Limb (tissue), 2 donors: ENCODE measurements at regions not wholly inside any gene's neighbourhood (a gene's known extent, or its start where the extent isn't known, plus 50 kb on each side); places are given as distances from the start of the nearest gene placed in this dataset.

Experiments used
- DNase-seq, 2 donors: peaks; one replicate each; pipeline ENCODE4 v3.0.0-alpha.2; 2016; ENCODE audit errors: extremely low spot score in 2 of 2

DNA sequence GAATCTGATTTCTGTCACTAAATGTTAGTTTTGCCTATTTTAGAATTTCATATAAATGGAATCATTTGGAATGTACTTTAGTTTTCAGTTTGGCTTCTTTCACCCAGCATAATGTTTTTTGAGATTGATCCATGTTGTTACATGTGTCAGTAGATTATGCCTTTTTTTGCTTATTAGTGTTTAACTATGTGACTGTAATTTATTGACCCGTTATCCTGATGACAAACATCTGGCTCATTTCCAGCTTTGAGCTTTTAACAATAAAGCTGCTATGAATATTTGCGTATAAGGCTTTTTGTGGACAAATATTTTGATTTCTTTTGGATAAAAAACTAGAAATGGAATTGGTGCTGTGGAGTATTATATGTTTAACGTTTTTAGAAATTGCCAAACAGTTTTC is 254.5 kb upstream of the CFAP20DC start:
- DNase-seq, result no peak

- no peak for DNase-seq
These were observed 253.6 kb upstream of the CFAP20DC start for GRCh38 chr3:59303452-59303851.

- no peak for DNase-seq
These were observed 252.6 kb upstream of the CFAP20DC start for GRCh38 chr3:59302442-59302841.

- no peak for DNase-seq
These were observed 250.9 kb upstream of the CFAP20DC start for GRCh38 chr3:59300733-59301132.

DNA sequence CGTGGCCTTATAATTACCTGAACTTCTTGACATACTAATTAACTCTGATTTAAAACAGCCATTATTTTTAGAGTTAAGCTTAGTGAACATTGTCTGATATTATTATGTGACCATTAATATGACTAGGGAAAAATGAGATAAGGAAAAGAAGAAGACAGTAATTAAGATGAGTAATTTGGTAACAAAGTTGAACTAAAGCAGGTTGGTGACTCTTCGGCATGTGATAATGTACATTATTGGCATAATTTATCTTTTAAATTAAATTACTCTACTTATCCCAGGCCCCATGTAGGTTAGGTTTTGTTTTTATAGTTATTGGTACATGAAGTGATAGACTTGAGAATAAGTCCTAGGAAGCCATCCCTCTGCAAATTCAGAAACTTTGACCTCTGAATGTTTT is 249.7 kb upstream of the CFAP20DC start:
- no peak for DNase-seq

- DNase-seq, result no peak
These were observed 240.5 kb upstream of the CFAP20DC start for GRCh38 chr3:59290358-59290757.

- DNase-seq, result no peak
These were observed 240.0 kb upstream of the CFAP20DC start for GRCh38 chr3:59289831-59290230.

DNA sequence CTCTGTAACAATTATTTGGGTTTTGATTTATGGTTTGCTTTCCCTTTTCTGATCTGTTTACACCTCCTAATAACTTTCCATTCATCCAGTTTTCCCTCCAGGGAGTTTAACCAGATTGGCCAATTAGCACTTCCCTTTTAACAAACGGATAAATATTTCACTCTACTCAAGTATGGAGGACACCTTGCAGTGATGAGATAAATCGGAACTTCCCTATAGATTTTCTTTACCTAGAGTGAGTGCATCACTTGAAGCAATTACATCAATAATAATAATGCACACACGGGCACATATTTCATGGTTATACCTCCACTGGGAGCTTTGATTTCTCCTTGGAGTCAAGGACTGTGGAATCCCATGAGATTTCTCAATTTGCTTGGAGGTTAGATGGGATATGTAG is 239.1 kb upstream of the CFAP20DC start:
- DNase-seq, result no peak

- no peak for DNase-seq
These were observed 237.1 kb upstream of the CFAP20DC start for GRCh38 chr3:59286791-59287531.

GRCh38 chr3:59285560-59285959 is 235.7 kb upstream of the CFAP20DC start:
- DNase-seq, result peak in 1 of 2 donors; percentile 10

GRCh38 chr3:59284926-59285325 is 235.1 kb upstream of the CFAP20DC start:
- DNase-seq, result no peak

DNA sequence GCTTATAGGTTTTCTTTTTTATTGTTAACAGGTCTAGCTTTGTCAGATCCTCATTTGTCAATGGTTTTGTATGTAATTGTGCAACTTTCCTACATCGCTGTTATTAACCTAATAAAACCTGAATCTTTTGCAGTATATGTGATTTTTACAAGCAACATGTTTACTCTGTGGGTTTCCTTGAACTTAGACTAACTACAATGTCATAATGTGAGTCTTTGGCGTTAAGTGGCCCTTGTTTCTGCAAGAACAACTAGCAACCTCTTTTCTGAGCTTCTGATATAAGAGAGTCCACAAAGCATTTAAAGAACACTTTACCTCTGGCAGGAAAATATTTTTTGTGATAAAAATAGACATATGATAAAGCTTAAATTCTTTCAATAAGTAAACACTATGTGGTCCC is 230.3 kb upstream of the CFAP20DC start:
- no peak for DNase-seq

DNA sequence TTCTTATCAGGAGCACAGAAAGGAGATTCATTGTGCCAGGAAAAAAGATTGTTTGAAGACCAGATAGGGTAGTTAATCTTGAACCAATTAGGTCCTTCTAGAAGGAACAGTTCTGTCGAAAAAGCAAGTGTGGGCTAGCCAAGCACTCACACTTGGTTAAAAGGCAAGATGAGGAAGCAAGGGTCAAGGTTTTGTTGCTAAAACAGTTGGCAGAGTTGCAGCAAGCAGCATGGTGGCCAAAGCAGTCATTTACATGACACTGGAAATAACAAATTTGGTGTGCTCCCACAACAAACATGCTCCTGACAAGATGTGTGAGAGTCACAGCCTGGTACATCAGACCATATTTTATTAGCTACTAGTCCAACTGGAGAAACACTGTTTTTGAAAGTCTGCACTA is 228.0 kb upstream of the CFAP20DC start:
- DNase-seq, result no peak

DNA sequence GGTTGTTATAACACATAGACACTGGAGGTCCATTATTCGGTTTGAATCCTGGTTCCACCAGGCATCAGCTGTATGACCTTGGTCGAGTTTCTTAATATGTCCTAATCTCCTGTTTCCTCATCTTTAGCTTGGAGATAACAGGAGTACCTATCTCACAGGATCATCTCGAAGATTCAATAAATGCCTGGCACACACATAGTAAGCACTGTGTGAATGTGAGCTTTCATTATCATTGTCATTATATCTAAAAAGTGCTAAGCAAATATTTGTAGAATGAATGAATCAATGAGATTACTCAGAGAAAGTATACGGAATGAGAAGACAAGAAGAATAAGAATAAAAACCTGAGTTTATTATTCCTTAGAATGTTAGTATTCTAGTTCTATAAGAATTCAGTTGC is 227.4 kb upstream of the CFAP20DC start:
- DNase-seq, result no peak

DNA sequence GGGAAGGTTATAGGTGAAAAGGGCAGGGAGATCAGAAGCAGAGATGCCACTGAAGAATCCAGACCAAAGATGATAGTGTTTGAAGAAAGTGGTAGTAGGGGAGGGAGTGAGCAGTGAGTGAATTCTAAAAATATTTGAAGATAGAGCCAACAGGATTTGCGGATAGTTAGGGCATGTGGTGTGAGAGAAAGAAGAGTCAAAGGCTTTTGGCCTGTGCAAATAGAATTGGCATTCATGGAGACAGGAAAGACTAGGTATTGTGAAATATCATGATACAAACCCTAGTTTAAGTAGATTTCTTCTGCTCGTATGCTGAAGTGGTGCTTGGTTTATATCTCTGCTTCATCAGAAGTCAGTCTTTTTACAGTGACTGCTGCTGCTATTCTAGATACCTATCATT is 224.2 kb upstream of the CFAP20DC start:
- no peak for DNase-seq

DNA sequence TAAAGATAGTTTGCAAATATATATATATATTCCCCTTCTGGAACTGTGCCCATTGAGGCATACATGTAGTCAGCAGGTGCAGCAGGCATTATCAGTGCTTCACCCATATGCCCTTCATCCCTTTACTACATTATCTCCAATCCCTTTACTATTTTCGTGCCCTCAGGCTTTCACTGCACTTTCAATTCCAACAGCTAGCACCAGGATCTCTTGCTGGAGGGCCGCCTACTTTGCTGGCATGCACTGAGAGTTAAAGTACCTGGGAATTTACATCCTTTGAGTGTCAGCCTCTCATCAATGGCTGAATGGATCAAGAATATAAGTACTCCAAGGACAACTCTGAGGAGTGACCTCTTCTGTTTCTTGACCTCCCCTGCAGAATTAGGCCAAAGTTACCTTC is 222.1 kb upstream of the CFAP20DC start:
- DNase-seq, result no peak

DNA sequence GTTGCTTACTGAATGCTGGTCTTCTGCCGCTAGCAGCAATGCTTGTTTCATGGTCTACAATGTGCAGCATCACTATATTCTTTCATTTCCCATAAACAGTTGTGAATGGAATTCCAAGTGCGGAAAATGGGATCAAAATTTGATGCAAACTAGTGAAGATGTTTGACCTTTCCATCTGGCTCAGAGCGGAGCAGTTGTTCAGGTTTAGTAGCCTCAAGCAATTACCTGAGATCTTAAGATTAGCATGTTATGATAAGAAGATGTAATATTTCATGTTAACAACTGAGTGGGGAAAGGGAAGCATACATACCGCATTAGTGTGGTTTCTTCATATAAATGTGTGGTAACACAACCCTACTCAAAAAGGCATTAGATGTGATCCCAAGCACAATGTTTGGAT is 221.1 kb upstream of the CFAP20DC start:
- DNase-seq, result no peak

DNA sequence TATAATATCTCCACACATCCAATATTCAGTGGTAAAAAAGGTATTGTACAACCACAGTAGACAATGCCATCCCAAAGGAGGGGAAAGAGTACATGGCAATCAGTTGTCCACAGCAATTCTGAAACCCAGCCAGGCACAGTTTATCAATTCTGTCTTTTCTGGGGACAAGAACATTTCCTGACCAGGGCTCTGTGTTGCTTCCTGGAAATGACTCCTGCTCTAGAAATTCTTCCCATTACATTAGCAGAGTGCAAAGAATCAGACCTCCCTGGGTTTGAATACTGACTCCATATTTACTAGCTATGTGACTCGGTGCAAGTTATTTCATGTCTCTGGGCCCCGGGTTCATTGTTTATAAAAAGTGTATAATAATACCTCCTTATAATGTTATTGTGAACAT is 220.4 kb upstream of the CFAP20DC start:
- no peak for DNase-seq

GRCh38 chr3:59268170-59268569 is 218.3 kb upstream of the CFAP20DC start:
- no peak for DNase-seq

DNA sequence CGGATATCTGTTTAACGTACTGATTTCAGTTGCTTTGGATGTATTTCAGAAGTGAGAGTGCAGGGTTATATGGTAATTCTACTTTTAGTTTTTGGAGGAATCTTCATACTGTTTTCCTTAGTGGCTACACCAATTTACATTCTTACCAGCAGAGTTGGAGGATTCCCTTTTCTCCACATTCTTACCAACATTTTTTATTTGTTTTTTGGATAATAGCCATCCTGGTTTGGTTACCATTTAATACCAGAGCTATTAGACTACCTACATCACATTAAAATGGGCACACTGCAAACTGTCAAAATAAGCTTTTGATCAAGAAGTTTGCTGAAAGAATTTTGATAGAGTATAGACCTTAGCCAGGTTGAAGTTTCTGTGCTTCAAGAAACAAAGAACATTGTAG is 217.2 kb upstream of the CFAP20DC start:
- no peak for DNase-seq

DNA sequence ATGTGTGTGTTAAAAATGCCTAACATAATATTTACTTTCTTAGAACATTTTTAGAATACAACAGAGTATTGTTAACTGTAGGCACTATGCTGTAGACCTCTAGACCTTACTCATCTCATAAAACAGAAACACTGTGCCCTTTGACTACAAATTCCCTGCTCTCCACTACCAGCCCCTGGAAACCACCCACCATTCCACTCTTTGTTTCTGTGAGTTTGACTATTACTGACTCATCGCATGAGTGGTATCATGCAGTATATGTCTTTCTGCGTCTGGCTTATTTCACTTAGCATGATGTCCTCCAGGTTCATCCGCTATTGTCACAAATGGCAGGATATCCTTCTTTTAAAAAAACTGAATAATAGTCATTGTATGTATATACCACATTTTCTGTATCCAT is 216.7 kb upstream of the CFAP20DC start:
- no peak for DNase-seq

DNA sequence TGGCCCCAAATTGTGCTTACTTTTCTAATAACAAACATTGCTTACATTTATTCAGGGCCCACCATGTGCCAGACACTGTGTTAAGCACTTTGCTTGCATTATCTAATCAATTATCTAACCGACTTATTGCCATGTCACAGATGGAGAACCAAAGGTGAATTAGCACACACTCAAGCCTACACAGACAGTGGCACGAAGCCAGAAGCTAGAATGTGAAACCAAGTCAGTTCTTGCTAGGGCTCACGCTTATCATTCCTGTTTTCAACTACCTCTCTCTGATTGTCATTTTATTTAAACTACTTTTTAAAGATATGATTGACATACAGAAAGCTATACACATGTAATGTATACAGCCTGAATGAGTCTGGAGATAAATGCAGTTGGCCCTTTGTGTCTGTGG is 215.7 kb upstream of the CFAP20DC start:
- no peak for DNase-seq

DNA sequence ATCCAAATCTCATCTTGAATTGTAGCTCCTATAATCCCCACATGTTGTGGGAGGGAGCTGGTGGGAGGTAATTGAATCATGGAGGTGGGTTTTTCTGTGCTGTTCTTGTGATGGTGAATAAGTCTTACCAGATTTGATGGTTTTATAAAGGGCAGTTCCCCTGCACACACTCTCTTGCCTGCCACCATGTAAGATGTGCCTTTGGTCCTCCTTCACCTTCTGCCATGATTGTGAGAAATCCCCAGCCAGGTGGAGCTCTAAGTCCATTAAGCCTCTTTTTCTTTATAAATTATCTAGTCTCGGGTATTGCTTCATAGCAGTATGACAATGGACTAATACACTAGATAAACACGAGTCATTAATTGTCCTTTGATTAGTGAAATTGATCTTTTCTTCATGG is 214.5 kb upstream of the CFAP20DC start:
- no peak for DNase-seq

DNA sequence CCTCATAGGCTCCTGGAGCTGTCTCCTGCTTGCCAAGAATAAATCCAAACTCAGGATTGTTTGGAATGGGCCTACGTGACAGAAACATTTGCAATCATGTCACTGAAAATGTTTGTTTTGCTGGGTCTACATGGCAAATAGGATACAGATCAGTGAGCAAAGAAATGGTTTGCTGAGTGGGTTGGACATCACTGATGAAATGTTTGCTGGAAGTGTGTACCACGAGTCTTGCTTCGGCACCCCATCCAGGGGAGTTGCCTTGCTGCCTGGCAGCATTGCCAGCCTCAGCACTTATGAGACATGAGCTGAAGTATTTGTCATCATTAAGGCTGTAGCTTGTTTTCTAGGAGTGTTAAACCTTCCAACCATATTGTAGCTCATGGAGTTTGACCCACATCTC is 213.3 kb upstream of the CFAP20DC start:
- no peak for DNase-seq
